ENCODE measurements at regions not wholly inside any gene's neighbourhood (a gene's known extent, or its start where the extent isn't known, plus 50 kb on each side); places are given as distances from the start of the nearest gene placed in this dataset.
"Not testable (repeated sequence)": the region's sequence is repeated elsewhere in the genome, so short reads cannot be mapped to it uniquely, and the experiment has no call there.

GRCh38 chr13:85216576-85216975, 582.6 kb downstream of the SLITRK6 start:
- no peak for DNase-seq (ENCODE audit: low read depth in 2 of 2)

DNA sequence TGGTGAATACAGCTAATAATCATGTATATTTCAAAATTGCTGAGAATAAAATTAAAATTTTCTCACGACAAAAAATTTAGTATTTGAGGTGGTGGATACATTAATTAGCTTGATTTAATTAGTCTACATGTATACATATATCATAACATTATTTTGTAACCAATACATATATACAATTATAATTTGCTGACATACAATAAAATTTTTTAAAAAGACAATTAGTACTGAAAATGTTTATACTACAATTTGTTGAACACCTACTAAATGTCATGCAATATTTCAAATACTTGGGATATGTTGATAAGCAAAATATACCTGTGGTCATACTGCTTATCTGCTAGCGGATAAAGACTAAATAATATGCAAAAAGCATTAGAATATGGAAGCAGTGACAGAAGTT, 586.5 kb downstream of the SLITRK6 start:
- DNase-seq (ENCODE audit: low read depth in 2 of 2): no peak

DNA sequence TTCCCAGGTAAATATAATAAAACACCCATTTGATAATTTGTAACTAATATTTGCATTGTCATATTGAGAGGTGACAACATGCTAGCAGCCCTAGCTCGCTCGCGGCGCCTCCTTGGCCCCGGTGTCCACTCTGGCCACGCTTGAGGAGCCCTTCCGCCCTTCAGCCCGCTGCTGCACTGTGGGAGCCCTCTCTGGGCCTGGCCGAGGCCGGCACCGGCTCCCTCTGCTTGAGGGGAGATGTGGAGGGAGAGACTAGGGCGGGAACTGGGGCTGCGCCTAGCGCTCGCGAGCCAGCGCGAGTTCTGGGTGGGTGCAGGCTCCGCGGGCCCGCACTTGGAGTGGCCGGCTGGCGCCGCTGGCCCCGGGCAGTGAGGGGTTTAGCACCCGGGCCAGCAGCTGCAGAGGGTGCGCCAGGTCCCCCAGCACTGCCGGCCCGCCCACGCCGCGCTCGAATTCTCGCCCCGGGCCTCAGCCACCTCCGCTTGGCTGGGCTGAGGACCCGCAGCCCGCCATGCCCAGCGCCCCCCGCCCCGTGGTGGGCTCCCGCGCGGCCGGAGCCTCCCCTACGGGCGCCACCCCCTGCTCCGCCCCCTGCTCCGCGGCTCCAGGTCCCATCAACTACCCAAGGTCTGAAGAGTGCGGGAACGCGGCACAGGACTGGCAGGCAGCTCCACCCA, 594.4 kb downstream of the SLITRK6 start:
- no peak for DNase-seq (ENCODE audit: low read depth in 2 of 2)

DNA sequence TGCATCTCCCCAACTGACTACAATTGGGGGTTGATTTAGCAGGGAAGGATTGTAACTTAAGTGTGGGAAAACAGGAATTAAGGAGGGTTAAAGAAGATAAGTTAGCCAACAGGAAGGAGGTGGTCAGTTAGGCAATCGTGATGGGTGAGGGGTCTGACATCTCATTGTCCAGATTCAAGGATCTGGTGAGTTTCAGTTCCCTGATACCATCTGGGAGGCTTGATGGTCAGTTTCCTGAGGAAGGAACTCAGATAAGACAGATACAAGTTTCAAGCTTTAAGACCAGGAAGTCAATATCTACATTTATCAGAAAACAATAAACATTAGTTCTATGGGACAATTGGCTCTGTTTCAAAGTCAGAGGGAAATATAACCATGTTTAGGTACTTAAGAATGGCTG, 601.8 kb downstream of the SLITRK6 start:
- no peak for DNase-seq (ENCODE audit: low read depth in 2 of 2)

DNA sequence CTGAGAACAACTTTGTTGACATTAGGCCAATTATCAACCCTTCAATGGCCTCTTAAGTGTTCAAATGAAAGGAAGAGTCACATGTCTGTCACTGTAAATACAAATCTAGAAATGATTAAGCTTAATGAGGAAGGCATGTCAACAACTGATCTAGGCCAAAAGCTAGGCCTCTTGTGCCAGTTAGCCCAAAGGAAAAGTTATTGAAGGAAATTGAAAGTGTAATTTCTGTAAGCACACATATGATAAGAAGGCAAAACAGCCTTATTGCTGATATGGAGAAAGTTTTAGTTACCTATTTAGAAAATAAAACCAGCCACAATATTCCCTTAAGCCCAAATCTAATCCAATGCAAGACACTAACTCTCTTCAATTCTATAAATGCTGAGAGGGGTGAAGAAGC, 604.7 kb downstream of the SLITRK6 start:
- no peak for DNase-seq (ENCODE audit: low read depth in 2 of 2)

DNA sequence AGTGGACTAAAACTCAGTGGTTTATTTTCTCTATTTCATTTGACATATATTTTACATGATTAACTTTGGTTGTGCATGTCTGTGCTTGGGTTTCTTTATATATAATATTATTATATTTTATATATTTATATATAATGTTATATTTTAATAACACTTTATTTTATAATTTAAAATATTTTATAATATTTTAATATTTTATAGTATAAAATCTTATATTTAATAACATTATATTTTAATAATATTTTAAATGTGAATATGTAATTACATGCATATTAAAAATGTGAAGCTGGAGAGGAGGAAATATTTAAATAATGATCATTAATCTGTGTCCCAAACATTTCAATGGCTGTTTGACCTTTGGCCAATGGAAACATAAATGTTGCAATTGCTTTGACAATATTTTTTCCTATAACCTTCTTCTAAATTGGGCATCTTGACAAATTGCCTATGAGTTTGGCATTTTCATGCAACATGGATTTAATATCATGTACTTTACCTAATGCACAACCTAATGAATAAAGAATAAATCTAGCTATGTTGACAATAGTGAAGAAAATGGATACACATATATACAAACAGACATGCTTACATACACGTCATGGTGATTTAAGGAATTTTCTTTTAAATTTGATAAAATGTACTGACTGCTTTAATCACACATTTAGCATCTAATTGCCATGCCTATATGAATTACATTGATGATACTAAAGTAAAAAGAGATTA, 607.1 kb downstream of the SLITRK6 start:
- no peak for DNase-seq (ENCODE audit: low read depth in 2 of 2)

- DNase-seq (ENCODE audit: low read depth in 2 of 2): no peak
Measured at GRCh38 chr13:85186356-85187045, 612.7 kb downstream of the SLITRK6 start.

DNA sequence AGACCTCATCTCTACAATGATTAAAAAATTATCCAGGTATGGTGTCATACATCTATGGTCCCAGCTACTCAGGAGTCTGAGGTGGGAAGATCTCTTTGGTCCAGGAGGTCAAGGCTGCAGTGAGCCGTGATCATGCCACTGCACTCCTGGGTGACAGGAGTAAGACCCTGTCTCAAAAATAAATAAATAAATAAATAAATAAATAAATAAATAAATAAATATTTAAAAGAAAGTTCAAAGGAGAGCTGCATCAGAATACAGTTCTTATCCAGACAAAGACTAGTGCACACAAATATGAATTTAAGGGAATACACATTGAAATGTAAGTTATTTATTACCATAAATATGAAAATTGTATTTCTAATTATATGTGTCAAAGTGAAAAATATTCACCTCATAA, 624.9 kb downstream of the SLITRK6 start:
- no peak for DNase-seq (ENCODE audit: low read depth in 2 of 2)

- DNase-seq (ENCODE audit: low read depth in 2 of 2): no peak
Measured at GRCh38 chr13:85170372-85170771, 628.8 kb downstream of the SLITRK6 start.

- no peak for DNase-seq (ENCODE audit: low read depth in 2 of 2)
Measured at GRCh38 chr13:85166891-85167290, 632.3 kb downstream of the SLITRK6 start.

DNA sequence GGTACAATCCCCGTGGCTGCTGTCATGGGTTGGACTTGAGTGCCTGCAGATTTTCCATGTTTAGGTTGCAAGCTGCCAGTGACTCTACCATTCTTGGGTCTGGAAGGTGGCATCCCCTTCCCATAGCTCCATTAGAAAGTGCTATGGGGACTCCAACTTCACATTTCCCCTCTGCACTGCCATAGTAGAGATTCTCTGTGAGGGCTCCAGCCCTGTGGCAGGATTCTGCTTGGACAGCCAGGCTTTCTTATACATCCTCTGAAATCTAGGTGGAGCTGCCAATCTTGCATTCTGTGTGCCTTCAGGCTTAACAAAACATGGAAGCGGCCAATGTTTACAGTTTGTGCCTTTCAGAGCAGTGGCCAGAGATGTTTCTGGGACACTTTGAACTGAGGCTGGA, 636.2 kb downstream of the SLITRK6 start:
- DNase-seq (ENCODE audit: low read depth in 2 of 2): no peak

GRCh38 chr13:85148009-85148408, 651.2 kb downstream of the SLITRK6 start:
- DNase-seq (ENCODE audit: low read depth in 2 of 2): no peak

GRCh38 chr13:85142351-85142927, 656.8 kb downstream of the SLITRK6 start:
- DNase-seq (ENCODE audit: low read depth in 2 of 2): no peak

DNA sequence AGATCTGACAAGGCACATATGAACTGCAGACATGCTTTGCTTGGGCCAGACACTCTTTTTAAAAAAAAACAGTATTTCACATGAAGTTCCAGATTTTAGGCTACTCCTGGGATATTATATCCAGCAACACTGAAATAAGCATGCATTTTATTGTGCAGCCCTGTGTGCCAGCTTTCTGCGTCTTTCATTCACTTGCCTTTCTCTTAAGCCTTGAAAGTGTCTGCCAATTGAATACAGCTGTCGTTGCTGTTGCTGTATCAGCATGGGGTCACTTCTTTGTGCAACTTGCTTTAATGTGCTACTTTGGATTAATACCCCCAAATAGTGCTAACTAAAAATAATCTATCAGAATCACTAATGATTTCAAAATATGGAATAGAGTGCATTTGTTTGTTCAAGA, 657.8 kb downstream of the SLITRK6 start:
- no peak for DNase-seq (ENCODE audit: low read depth in 2 of 2)

DNA sequence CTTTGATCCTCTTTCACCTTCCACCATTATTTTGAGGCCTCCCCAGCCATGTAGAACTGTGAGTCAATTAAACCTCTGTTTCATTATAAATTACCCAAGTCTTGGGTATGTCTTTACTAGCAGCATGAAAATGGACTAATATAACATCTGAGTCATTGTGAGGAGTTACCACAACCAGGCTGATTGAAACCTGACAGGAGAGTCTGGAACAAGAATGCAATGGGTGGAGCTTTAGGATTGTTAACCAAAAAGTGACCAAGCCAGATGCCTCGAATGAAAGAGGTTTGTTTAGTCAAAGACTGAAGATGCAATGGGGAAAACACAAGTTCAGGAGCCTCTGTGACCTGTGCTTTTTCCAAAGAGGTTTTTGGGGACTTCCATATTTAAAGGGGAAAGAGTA, 659.0 kb downstream of the SLITRK6 start:
- no peak for DNase-seq (ENCODE audit: low read depth in 2 of 2)

GRCh38 chr13:85137516-85137915, 661.7 kb downstream of the SLITRK6 start:
- no peak for DNase-seq (ENCODE audit: low read depth in 2 of 2)

GRCh38 chr13:85132986-85133385, 666.2 kb downstream of the SLITRK6 start:
- no peak for DNase-seq (ENCODE audit: low read depth in 2 of 2)

GRCh38 chr13:85123501-85123900, 675.7 kb downstream of the SLITRK6 start:
- DNase-seq (ENCODE audit: low read depth in 2 of 2): not testable (repeated sequence)

DNA sequence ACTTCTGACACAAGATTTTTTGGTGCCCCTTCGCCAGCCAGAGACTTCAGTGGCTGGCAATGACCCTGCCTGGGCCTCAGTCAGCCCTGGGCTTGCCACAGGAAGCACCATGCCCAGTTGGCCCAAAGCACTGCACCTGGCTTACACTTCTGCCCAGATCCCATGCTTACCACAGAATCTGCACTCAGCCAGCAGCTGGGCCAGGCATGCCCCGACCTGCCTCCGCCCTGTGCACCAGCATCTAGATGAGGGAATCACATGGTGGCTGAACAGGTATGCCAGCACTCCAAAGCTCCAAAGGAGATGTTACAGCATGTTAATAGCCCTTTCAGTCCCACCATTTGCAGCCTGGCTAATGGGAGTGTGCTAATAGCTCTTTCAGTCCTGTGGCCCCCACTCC, 690.9 kb downstream of the SLITRK6 start:
- no peak for DNase-seq (ENCODE audit: low read depth in 2 of 2)

- no peak for DNase-seq (ENCODE audit: low read depth in 2 of 2)
Measured at GRCh38 chr13:85099245-85099644, 700.0 kb downstream of the SLITRK6 start.

DNA sequence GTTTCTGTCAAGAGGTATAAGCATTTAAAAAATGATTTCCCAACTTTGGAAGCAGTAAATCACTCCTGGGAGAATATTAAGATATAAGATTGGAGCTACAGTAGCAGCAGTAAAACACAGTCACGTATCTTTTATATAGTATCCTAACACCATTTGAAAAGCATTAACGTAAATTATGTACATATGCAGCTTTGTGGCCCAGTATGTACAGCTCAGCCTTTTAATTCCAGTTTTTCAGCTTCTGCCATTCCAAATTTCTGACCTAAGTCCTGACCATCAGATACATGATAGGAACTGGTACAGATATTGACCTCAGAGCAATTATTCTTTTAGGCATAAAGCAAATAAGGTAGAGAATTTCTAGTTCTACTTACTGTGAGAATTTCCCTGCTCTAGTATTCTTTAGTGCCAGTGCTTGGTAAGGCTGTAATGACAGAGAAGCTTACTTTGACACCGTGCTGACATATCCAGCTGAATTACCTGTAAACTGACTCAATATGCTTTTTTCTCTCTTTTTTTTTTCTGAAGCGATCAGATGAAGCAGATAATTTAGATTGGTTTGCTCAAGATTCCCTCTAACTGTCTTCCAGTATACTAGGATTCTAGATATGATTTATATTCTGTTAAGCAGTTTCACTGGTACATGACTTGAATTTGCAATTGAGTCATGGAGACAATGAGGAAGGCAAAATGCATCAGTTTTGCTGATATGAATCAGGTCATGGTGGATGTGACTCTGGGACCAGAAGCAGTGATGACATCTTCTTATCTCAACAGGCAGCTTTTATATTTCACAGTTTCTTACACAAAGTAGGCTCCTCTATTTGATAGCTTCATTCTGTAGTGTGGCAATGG, 703.6 kb downstream of the SLITRK6 start:
- DNase-seq (ENCODE audit: low read depth in 2 of 2): no peak

- DNase-seq (ENCODE audit: low read depth in 2 of 2): no peak
Measured at GRCh38 chr13:85093808-85094207, 705.4 kb downstream of the SLITRK6 start.
